ENCODE measurements at regions not wholly inside any gene's neighbourhood (a gene's known extent, or its start where the extent isn't known, plus 50 kb on each side); places are given as distances from the start of the nearest gene placed in this dataset.
"Not testable (repeated sequence)": the region's sequence is repeated elsewhere in the genome, so short reads cannot be mapped to it uniquely, and the experiment has no call there.

- TF ChIP-seq CTCF, POLR2A (IDR thresholded peaks at IDR 0.05): not testable (repeated sequence)
Measured at GRCh38 chr2:111427346-111427745, 306.6 kb downstream of the BCL2L11 start.
